ENCODE measurements at regions not wholly inside any gene's neighbourhood (a gene's known extent, or its start where the extent isn't known, plus 50 kb on each side); places are given as distances from the start of the nearest gene placed in this dataset.

GRCh38 chr1:234990328-234990675 lies 138.3 kb downstream of the TOMM20 start:
- DNase-seq (ENCODE audit: low read depth in 4 of 4, low spot score in 2 of 4) = no peak

GRCh38 chr1:234989479-234990327 lies 138.9 kb downstream of the TOMM20 start:
- DNase-seq (ENCODE audit: low read depth in 4 of 4, low spot score in 2 of 4) = no peak

- no peak for DNase-seq (ENCODE audit: low read depth in 4 of 4, low spot score in 2 of 4)
Observed at GRCh38 chr1:234989019-234989418, 139.6 kb downstream of the TOMM20 start.

GRCh38 chr1:234988536-234988935 lies 140.1 kb downstream of the TOMM20 start:
- no peak for DNase-seq (ENCODE audit: low read depth in 4 of 4, low spot score in 2 of 4)

- DNase-seq (ENCODE audit: low read depth in 4 of 4, low spot score in 2 of 4) = no peak
Observed at GRCh38 chr1:234988155-234988517, 140.5 kb downstream of the TOMM20 start.

GRCh38 chr1:234987415-234988154 lies 141.1 kb downstream of the TOMM20 start:
- no peak for DNase-seq (ENCODE audit: low read depth in 4 of 4, low spot score in 2 of 4)

- DNase-seq (ENCODE audit: low read depth in 4 of 4, low spot score in 2 of 4) = no peak
Observed at GRCh38 chr1:234986750-234987414, 141.8 kb downstream of the TOMM20 start.

- no peak for DNase-seq (ENCODE audit: low read depth in 4 of 4, low spot score in 2 of 4)
Observed at GRCh38 chr1:234985516-234986294, 142.9 kb downstream of the TOMM20 start.

GRCh38 chr1:234985007-234985370 lies 143.6 kb downstream of the TOMM20 start:
- no peak for DNase-seq (ENCODE audit: low read depth in 4 of 4, low spot score in 2 of 4)

- DNase-seq (ENCODE audit: low read depth in 4 of 4, low spot score in 2 of 4) = no peak
Observed at GRCh38 chr1:234983564-234984238, 144.9 kb downstream of the TOMM20 start.

GRCh38 chr1:234981758-234982157 lies 146.9 kb downstream of the TOMM20 start:
- DNase-seq (ENCODE audit: low read depth in 4 of 4, low spot score in 2 of 4) = no peak

- DNase-seq (ENCODE audit: low read depth in 4 of 4, low spot score in 2 of 4) = no peak
Observed at GRCh38 chr1:234980645-234981396, 147.8 kb downstream of the TOMM20 start.

- DNase-seq (ENCODE audit: low read depth in 4 of 4, low spot score in 2 of 4) = no peak
Observed at GRCh38 chr1:234980291-234980644, 148.4 kb downstream of the TOMM20 start.

GRCh38 chr1:234979296-234980279 lies 149.0 kb downstream of the TOMM20 start:
- DNase-seq (ENCODE audit: low read depth in 4 of 4, low spot score in 2 of 4) = no peak

- DNase-seq (ENCODE audit: low read depth in 4 of 4, low spot score in 2 of 4) = no peak
Observed at GRCh38 chr1:234978397-234979295, 150.0 kb downstream of the TOMM20 start.

- DNase-seq (ENCODE audit: low read depth in 4 of 4, low spot score in 2 of 4) = no peak
Observed at GRCh38 chr1:234977875-234978396, 150.7 kb downstream of the TOMM20 start.

Measured in left renal cortex interstitium (tissue), 4 donors.